GM19238 (cell line): ENCODE measurements at regions not wholly inside any gene's neighbourhood (a gene's known extent, or its start where the extent isn't known, plus 50 kb on each side); places are given as distances from the start of the nearest gene placed in this dataset.

Source experiments
- DNase-seq: peaks from one replicate; pipeline ENCODE4 v3.0.0; 2011; ENCODE audit warnings: low spot score; ENCODE audit not compliant: insufficient read length

DNA sequence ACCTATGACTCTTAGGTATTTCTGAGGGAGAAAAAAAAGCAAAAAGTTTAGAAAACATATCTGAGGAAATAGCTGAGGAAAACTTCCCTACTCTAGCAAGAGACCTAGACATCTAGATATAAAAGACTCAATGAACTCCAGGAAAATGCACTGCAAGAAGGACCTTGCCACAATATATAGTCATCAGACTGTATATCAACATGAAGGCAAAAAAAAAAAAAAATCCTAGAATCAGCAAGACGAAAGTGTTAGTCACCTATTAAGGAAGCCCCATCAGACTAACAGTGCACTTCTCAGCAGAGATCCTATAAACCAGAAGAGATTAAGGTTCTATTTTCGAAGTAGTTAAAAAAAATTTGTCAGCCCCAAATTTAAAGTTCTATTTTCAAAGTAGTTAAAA lies 166.2 kb downstream of the TMEM38B start:
- no peak for DNase-seq

DNA sequence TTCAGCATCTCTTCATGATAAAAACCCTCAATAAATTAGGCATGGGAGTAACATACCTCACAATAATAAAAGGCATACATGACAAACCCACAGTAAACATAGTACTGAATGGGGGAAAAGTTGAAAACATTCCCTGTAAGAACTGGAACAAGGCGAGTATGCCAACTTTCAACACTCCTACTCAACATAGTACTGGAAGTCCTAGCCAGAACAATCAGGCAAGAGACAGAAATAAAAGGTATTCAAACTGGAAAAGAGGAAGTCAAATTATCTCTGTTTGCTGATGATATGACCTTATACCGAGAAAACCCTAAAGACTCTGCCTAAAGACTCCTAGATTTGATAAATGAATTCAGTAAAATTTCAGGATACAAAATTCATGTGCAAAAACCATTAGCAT lies 167.6 kb downstream of the TMEM38B start:
- DNase-seq: no peak

DNA sequence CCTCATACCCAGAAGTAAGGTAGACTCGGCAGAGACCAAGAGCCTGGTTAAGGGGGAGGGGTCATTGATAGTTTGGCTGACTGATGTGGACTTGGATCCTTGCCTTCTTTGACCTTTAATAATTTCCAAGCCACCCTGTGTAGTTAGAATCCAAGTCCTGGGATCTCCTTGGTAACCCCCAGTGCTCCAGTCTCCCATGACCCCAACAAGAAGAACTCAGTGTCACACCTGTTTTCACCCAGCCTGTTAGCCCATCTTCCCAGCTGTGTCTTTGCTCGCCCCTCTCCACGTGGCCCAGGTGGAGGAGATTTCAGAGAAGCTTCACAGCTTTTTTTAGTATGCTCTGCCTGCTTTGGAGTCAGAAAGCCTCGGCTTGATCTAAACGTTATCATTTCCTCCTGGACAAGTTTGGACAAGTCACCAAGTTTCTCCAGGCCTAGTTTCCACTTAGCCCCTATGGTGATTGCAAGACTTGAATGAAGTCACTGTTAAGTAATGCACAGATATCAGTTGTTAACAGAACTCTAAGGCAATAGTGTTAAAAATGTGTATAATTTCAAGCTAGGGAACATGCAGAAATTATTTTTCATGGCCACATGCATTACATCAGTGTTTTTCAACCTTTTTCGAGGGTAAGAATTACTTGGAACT lies 170.0 kb downstream of the TMEM38B start:
- no peak for DNase-seq

GRCh38 chr9:105865285-105865684 lies 170.9 kb downstream of the TMEM38B start:
- no peak for DNase-seq

DNA sequence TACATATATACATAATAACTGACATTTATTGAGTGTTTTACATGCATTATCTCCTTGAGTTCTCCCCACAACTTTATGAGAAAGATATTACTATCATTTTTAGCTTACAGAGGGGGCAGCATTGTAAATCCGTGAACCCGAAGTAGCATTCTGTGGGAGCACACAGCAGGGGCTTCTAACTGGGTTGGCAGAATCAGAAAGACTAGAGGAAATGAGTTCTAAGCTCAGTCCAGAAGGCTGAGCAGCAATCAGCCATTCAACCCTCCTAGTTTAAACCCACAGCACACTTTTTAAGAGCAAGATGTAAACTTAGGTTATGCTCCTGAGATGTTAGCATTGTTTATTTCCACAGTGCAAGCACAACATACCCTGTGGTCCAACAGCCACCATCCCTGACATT lies 177.2 kb downstream of the TMEM38B start:
- no peak for DNase-seq

DNA sequence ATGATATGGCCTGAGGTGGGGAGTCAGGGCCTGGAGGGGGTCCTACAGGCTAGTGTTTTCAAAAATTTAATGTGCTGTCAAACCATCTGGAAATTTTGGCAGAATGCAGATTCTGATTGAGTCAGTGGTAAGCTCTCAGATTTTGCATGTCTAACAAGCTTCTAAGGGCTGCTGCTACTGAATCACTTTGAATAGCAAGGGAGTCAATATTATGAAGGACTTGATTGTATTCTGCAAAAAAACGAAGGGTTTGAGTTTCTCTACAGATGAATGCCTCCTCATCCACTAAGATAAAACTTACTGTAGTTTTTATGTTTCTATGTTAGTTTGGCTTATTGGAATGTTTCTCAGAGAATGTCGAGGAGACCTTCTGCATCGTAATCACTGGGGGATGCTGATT lies 179.5 kb downstream of the TMEM38B start:
- DNase-seq: no peak

DNA sequence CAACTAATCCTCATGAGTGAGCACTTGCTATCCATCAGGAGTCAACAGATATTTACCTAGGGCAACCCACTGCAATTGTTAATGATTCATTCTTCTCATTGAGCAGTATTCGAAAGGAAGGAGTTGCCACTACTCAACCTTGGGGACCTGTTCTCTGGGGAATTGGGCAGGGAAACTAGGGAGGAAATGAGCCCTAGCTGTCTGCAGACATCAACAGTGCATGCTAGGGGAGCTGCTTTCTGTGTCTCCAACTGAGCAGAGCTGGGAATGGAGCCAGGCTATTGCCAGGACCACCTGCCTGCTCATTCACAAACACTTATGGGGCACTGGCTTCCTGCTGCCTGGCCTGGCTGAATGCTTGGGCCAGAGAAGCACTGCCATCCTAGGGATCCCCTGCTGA lies 183.4 kb downstream of the TMEM38B start:
- DNase-seq: no peak

DNA sequence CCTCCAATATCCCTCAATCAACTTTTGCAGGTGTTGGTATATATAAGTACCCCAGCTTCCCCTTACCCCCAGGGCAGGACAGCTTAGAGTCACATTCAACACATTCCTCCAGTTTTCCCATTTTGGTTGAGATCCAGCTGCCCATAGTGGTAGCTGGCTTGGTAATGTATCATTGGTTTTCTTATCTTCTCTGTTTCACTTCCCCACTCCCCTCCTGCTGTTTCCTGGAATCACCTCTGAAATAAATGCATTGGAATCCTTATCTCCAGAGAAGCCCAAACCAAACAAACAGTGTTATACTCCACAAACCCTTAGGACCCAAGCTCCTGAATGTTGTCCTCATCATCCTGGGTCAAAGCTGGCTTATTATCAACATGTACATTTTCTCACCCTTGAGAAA lies 184.8 kb downstream of the TMEM38B start:
- no peak for DNase-seq

DNA sequence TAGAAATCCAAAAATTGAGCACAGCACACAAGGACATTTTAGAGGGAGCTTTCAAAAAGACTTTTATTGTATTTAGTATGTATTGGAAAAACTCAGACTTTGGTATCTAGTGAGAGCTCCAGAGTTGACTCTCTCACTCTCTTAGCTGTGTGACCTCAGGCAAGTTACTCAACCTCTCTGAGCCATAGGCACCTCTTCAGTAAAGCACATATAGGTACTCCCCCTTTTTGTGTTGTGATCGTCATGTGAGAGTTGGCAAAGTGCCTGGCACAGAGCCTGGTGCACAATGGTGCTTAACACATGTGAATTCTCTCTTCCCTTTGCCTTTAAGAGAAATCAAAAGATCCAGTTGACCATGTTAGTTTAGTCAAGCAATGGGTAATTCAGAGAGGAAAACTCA lies 186.2 kb downstream of the TMEM38B start:
- no peak for DNase-seq

- no peak for DNase-seq
These were observed 186.7 kb downstream of the TMEM38B start for GRCh38 chr9:105881021-105881420.

DNA sequence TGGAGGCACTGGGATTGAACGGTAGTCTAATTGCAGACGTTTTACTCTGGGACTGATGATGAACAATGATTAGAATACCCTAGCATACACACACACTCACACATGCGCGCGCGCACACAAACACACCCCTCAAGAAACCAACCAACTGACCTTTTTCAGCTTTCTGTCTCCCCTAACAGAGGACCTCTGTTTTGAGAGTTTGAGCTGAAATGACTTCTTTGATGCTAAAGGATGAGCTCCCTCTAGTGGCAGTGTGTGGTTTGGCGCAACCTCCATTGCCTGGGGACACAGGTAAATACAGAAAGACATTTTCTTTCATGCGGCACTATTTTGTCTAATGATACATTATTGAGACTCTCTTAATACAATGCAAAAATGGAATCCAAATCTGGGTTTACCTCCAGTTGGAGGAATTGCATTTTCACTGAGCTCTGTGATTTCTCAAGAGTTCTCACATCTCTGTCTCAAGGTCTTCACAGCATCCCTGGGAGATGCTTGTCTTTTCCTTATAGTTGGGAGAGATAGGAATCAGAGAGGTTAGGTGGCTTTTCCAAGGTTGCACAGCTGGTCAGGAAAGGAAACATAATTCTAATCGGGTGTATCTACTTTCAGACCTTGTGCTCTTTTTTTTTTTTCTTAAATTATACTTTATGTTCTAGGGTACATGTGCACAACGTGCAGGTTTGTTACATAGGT lies 187.5 kb downstream of the TMEM38B start:
- no peak for DNase-seq

GRCh38 chr9:105883847-105884246 lies 189.5 kb downstream of the TMEM38B start:
- no peak for DNase-seq

- no peak for DNase-seq
These were observed 190.1 kb downstream of the TMEM38B start for GRCh38 chr9:105884416-105884815.

DNA sequence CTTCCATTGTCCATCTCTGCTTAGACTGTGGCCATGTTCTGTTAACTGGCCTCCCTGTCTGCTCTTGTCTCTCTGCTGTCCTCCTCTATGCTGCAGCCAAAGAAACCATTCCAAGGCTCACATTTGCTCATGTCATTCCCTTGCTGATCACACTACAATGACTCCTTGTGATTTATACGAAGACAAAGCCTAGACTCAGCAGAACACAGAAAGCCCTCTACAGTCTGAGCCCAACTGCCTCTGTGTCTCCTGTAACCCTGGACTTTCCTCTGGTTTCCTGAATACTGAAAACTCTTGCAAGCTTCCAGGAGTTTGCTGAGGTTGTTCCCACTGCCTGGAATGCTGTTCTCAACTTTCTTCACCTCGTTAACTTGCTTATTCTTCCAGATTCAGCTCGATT lies 191.8 kb downstream of the TMEM38B start:
- no peak for DNase-seq

DNA sequence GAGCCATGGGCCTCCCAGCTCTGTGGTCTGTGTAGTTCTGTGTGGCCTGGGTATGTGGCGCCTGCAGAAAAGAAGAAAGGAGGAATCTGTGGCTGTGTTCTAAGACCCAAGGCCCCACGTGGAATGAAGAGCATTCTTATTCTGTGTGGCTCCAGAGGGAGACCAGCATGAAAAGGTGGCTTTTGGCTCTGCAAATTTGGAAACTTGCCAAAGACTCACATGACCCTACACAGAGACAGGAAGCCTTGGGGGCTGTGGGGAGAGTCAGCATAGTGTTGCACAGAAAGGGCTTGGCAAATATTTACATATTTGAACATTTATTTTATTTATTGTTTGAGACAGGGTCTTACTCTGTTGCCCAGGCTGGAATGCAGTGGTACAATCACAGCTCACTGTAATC lies 193.3 kb downstream of the TMEM38B start:
- no peak for DNase-seq

DNA sequence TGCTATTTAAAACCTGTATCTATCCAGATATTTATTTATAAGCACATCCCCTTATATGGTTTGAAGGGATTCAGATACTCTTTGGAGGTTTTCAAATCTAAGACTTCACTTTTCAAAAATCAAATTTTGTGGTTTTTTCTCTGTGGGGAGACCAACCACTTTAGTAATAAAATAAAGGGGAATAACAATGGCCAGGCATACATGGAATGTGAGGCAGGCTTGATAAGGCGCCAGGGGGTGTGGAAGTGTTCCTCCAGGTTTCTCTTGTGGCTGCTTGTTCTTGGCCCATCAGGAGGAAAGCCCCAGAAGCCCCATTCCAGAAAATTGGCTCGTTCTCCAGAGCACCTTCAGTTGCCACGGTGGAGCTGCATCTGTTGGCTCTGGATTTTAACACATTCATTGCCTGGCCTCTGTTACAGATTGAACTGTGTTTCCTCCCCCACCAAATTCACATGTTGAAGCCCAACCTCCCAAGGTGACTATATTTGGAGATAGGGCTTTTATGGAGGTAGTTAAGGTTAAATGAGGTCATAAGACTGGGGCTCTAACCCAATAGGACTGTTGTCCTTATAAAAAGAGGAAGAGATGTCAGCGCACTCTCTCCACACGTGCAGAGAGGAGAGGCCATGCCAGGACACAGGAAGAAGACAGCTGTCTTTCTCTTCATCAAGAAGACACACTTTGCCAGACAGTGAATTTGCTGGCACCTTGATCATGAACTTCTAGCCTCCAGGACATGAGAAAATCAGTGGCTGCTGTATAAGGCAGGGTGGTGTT lies 195.9 kb downstream of the TMEM38B start:
- DNase-seq: no peak

DNA sequence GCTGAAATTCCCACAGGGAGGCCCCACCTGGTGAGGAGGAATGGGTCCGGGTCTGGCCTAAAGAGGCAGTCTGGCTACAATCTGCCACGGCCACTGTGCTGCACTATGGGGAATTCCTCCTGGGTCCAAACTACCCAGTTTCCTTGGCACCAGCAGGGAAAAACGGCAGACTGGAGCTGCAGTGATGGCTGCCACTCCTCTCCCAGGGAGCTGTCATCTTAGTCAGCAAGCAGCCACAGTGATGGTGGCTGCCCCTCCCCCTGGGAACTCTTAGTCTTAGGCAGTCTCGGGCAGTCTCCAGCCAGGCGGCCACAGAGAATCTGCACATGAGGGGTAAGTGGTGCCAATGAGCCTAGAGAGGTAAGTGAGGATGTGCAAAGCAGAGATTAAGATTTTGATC lies 205.8 kb downstream of the TMEM38B start:
- no peak for DNase-seq

DNA sequence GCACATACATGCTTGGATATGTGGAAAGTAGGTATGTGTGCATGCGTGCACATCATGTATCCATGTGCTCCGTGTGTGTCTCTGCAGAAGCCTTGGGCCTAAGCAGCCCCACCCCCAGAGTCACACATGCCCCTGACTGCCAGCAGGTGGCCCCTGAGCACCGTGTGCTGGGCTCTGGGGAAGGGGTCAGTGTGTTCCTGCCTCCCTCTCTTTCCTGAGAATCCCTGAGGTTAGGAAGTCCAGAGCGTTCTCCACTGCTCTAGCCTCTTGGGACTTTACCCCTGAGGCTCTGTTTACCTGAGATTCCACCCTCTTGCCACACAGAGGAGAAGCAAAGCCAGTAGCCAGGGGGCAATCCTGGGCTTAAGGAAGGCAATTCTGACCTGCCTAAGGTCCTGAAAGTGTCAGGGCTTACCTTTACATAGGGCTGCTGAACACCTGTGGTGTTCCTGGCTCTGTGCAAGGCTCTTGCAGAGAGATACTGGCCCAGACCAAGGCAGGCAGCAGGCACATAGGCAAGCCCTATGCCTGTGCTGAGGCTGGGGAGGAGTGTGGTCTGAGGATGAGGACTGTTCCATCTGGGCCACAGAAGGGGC lies 207.3 kb downstream of the TMEM38B start:
- peak; percentile 28 for DNase-seq

DNA sequence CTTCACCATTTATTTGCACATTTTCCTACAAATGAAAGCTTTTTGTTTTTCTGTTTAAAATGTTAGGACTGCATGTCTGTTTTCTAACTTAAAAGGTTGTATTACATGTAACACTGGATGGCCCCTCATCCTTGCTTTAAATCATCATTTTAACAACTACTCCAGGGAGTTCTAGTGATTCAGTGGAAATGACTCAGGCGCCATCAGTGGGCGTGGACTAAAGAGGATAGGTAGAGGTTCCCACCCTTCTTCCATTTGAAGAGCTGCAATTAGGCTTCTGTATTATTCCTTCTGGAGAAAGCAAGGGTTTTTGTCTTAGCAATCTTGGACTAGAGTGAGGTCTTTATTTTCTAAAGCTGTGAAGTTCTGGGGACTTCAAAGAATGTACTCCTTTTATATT lies 213.7 kb downstream of the TMEM38B start:
- DNase-seq: no peak

DNA sequence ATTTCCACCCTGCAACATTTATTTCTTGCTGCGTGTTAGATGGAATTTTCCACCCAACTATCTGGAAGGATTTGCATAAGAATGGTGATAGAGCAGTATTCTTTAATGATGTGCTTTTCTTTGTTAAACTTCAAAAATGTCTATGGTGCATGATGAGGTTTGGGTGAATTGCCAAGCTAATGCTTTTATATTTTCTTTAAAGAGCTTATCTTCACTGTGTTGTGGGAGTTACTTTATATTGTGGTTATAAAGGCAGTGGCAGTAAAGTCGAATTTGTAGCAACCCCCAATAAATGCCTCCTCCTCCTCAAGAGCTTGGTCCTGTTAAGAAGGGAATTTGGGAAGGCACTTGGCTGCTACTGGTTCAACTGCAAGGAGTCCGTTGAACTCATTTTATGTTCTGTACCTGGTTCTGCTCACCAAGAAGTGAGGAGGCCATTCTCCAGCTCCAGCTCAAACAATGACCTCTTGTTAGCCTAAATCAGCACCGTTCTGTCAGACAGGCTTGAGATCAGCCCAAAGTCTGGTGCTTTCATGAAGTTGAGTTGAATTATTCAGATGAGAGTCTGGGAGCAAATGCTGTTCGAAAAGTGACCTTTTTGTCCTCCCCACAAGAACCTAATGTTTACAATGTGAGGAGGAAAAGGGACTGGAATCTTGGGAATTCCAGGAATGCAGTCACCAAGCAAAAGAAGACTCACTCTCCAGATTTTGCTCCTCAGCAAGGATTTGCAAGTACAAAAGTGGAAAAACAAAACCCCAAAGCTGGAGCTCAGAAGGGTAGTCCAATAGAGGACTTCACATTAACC lies 217.0 kb downstream of the TMEM38B start:
- DNase-seq: no peak

DNA sequence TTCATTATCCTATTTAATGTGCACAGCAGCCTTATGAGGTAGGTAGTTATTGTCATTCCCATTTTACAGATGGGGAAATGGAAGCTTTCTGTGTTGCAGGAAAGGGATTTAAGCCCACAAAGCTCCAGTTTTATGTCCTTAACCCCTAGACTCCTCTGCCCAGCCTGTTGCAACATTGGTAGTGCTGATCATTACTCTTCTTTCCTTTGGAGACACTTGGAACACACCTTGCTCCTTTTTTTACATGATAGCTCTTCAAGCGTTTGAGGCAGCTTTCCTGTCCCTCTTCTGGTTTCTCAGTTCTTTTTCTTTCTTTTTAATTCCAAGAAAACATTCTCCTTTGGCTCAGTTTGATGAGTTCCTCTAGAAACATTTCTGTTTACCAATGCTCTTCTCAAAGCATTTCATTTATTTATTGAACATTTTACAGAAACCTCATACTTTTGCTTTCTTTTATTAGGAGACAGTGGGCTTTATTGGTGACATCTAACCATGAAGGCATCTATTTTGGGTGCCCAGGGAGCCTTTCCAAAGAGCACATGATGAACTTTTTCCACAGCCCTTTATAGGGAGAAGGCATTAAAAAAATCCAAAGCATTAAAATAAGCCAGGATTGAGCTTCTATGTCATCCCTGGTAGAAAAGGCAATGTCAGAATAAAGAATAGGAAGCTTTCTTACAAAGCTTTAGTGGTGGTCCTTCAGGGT lies 218.0 kb downstream of the TMEM38B start:
- no peak for DNase-seq
